DOHH2 (cell line): ENCODE measurements at regions not wholly inside any gene's neighbourhood (a gene's known extent, or its start where the extent isn't known, plus 50 kb on each side); places are given as distances from the start of the nearest gene placed in this dataset.

Experiments used
- EZH2phosphoT487 ChIP-seq: fragments of 200-600 bp; sonication (generic); IDR thresholded peaks from 2 replicates; pipeline ENCODE4 v1.6.1; 2017; ENCODE audit warnings: borderline replicate concordance, mild to moderate bottlenecking, antibody characterized with exemption, low read length, moderate library complexity, mixed read lengths
- TF ChIP-seq, protein P1 (sequence below): fragments of 200-600 bp; sonication (generic); IDR thresholded peaks from one replicate; pipeline ENCODE4 v1.5.1; 2014; ENCODE audit warnings: antibody characterized with exemption, mild to moderate bottlenecking, low read depth, low read length; ENCODE audit not compliant: poor library complexity, severe bottlenecking

- TF ChIP-seq, protein P1, sequence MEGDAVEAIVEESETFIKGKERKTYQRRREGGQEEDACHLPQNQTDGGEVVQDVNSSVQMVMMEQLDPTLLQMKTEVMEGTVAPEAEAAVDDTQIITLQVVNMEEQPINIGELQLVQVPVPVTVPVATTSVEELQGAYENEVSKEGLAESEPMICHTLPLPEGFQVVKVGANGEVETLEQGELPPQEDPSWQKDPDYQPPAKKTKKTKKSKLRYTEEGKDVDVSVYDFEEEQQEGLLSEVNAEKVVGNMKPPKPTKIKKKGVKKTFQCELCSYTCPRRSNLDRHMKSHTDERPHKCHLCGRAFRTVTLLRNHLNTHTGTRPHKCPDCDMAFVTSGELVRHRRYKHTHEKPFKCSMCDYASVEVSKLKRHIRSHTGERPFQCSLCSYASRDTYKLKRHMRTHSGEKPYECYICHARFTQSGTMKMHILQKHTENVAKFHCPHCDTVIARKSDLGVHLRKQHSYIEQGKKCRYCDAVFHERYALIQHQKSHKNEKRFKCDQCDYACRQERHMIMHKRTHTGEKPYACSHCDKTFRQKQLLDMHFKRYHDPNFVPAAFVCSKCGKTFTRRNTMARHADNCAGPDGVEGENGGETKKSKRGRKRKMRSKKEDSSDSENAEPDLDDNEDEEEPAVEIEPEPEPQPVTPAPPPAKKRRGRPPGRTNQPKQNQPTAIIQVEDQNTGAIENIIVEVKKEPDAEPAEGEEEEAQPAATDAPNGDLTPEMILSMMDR, result no peak
- TF ChIP-seq EZH2phosphoT487, result no peak
Measured at GRCh38 chr17:79183043-79183292, 108.3 kb downstream of the ENGASE start.
